Frontal cortex (tissue), 3 donors: ENCODE measurements at regions not wholly inside any gene's neighbourhood (a gene's known extent, or its start where the extent isn't known, plus 50 kb on each side); places are given as distances from the start of the nearest gene placed in this dataset.

ENCODE experiments used
- DNase-seq, 2 donors: peaks; one replicate each; pipeline ENCODE4 v3.0.0; 2012; ENCODE audit warnings: low spot score in 2 of 2
- FAIRE-seq: peaks from 2 replicates; lab custom pipeline; 2012; peaks lifted over from hg19 to GRCh38; lab: Jason Lieb, UNC
- donor health status: control.
- donor health status: control.
- donor health status: control.

- FAIRE-seq (no peak), DNase-seq (no peak)
These were observed 96.0 kb upstream of the MYCN start for GRCh38 chr2:15844211-15844801.

- no peak for DNase-seq
- no peak for FAIRE-seq
These were observed 95.1 kb upstream of the MYCN start for GRCh38 chr2:15845294-15845693.

GRCh38 chr2:15845737-15846405, 94.5 kb upstream of the MYCN start:
- DNase-seq = no peak
- no peak for FAIRE-seq

GRCh38 chr2:15846626-15847025, 93.7 kb upstream of the MYCN start:
- DNase-seq (no peak), FAIRE-seq (no peak)

- DNase-seq (no peak), FAIRE-seq (no peak)
These were observed 89.8 kb upstream of the MYCN start for GRCh38 chr2:15850534-15850933.

- FAIRE-seq = no peak
These were observed 89.2 kb upstream of the MYCN start for GRCh38 chr2:15851076-15851693.

GRCh38 chr2:15852811-15853210, 87.5 kb upstream of the MYCN start:
- no peak for FAIRE-seq
- no peak for DNase-seq

More at GRCh38 chr2:15851076-15851693, 89.2 kb upstream of the MYCN start:
- DNase-seq = no peak

GRCh38 chr2:15853903-15854302, 86.4 kb upstream of the MYCN start:
- DNase-seq (no peak), FAIRE-seq (no peak)

- no peak for DNase-seq
- FAIRE-seq = peak; percentile 3
These were observed 84.5 kb upstream of the MYCN start for GRCh38 chr2:15855766-15856260.

GRCh38 chr2:15856318-15856717, 84.0 kb upstream of the MYCN start:
- FAIRE-seq = no peak
- DNase-seq = no peak

GRCh38 chr2:15858466-15858865, 81.9 kb upstream of the MYCN start:
- DNase-seq (no peak), FAIRE-seq (no peak)

- FAIRE-seq (no peak), DNase-seq (no peak)
These were observed 80.2 kb upstream of the MYCN start for GRCh38 chr2:15860051-15860663.

GRCh38 chr2:15860760-15861159, 79.6 kb upstream of the MYCN start:
- DNase-seq = no peak
- FAIRE-seq = no peak

- FAIRE-seq = no peak
These were observed 79.1 kb upstream of the MYCN start for GRCh38 chr2:15861172-15861822.

GRCh38 chr2:15861898-15862297, 78.5 kb upstream of the MYCN start:
- FAIRE-seq = no peak
- DNase-seq = no peak

More at GRCh38 chr2:15861172-15861822, 79.1 kb upstream of the MYCN start:
- DNase-seq = no peak

- no peak for DNase-seq
- no peak for FAIRE-seq
These were observed 77.3 kb upstream of the MYCN start for GRCh38 chr2:15863089-15863488.

- DNase-seq = no peak
- no peak for FAIRE-seq
These were observed 76.7 kb upstream of the MYCN start for GRCh38 chr2:15863494-15864175.

GRCh38 chr2:15864176-15864769, 76.1 kb upstream of the MYCN start:
- FAIRE-seq = no peak
- DNase-seq = no peak

GRCh38 chr2:15865923-15866322, 74.4 kb upstream of the MYCN start:
- DNase-seq = no peak
- FAIRE-seq = no peak
